HG02759 (cell line): ENCODE measurements at regions not wholly inside any gene's neighbourhood (a gene's known extent, or its start where the extent isn't known, plus 50 kb on each side); places are given as distances from the start of the nearest gene placed in this dataset.
"Not testable (repeated sequence)": the region's sequence is repeated elsewhere in the genome, so short reads cannot be mapped to it uniquely, and the experiment has no call there.

ENCODE experiments used
- ATAC-seq: cut with Tn5 transposase; IDR thresholded peaks from one replicate; pipeline ENCODE4 v1.9.1; 2021; ENCODE audit warnings: mild to moderate bottlenecking, moderate library complexity; ENCODE audit not compliant: unreplicated experiment

GRCh38 chr12:58615047-58615446 is 305.3 kb downstream of the LRIG3 start:
- ATAC-seq: no peak

- no peak for ATAC-seq
Observed at GRCh38 chr12:58615576-58615975, 304.7 kb downstream of the LRIG3 start.

- ATAC-seq: no peak
Observed at GRCh38 chr12:58616618-58617017, 303.7 kb downstream of the LRIG3 start.

GRCh38 chr12:58621126-58621525 is 299.2 kb downstream of the LRIG3 start:
- ATAC-seq: no peak

- ATAC-seq: no peak
Observed at GRCh38 chr12:58629376-58629775, 290.9 kb downstream of the LRIG3 start.

GRCh38 chr12:58633479-58633878 is 286.8 kb downstream of the LRIG3 start:
- ATAC-seq: no peak

- ATAC-seq: no peak
Observed at GRCh38 chr12:58639318-58639934, 280.9 kb downstream of the LRIG3 start.

GRCh38 chr12:58640314-58640713 is 280.0 kb downstream of the LRIG3 start:
- ATAC-seq: no peak

GRCh38 chr12:58645946-58646345 is 274.4 kb downstream of the LRIG3 start:
- no peak for ATAC-seq

GRCh38 chr12:58647495-58647894 is 272.8 kb downstream of the LRIG3 start:
- no peak for ATAC-seq

- ATAC-seq: no peak
Observed at GRCh38 chr12:58648176-58648575, 272.1 kb downstream of the LRIG3 start.

GRCh38 chr12:58651850-58652249 is 268.5 kb downstream of the LRIG3 start:
- ATAC-seq: no peak

GRCh38 chr12:58654021-58654420 is 266.3 kb downstream of the LRIG3 start:
- ATAC-seq: no peak

- ATAC-seq: no peak
Observed at GRCh38 chr12:58655375-58655774, 264.9 kb downstream of the LRIG3 start.

GRCh38 chr12:58656254-58657009 is 263.9 kb downstream of the LRIG3 start:
- ATAC-seq: no peak

- ATAC-seq: no peak
Observed at GRCh38 chr12:58657190-58657589, 263.1 kb downstream of the LRIG3 start.

- ATAC-seq: no peak
Observed at GRCh38 chr12:58665375-58665774, 254.9 kb downstream of the LRIG3 start.

- ATAC-seq: no peak
Observed at GRCh38 chr12:58668233-58668632, 252.1 kb downstream of the LRIG3 start.

- ATAC-seq: no peak
Observed at GRCh38 chr12:58668871-58669270, 251.4 kb downstream of the LRIG3 start.

- no peak for ATAC-seq
Observed at GRCh38 chr12:58670623-58671022, 249.7 kb downstream of the LRIG3 start.

- no peak for ATAC-seq
Observed at GRCh38 chr12:58671196-58671595, 249.1 kb downstream of the LRIG3 start.

GRCh38 chr12:58673021-58673420 is 247.3 kb downstream of the LRIG3 start:
- ATAC-seq: no peak

GRCh38 chr12:58677833-58678232 is 242.5 kb downstream of the LRIG3 start:
- not testable (repeated sequence) for ATAC-seq
